ENCODE measurements at regions not wholly inside any gene's neighbourhood (a gene's known extent, or its start where the extent isn't known, plus 50 kb on each side); places are given as distances from the start of the nearest gene placed in this dataset.

DNA sequence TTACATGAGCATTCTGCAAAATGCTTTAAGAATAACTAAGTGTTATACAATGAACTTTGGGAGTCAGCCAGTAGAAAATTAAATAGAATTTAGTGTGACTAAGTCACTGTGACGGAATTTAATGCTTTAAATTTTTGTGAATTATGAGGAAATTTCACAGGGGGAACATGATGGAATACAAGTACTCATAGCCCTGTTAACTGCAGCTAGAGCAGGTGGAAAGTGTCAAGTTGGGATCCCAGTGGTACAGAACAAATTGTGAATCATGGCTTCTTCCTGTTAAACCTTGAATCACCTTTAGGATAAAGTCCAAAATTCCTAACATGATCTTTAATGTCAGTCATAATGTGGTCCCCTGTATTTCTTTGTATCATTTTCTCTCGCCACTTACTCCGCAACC, 212.2 kb upstream of the CENPE start:
- TF ChIP-seq SREBF2 (IDR thresholded peaks at IDR 0.05) (no peak), TP53 (CRISPR knock-in tag; IDR thresholded peaks at IDR 0.05) (no peak), KDM5A (IDR thresholded peaks at IDR 0.05) (no peak), ZSCAN20 (CRISPR knock-in tag; IDR thresholded peaks at IDR 0.05) (no peak), CBX2 (IDR thresholded peaks at IDR 0.05; ENCODE audit: borderline replicate concordance, low read depth) (no peak)
- TF ChIP-seq, protein P1, sequence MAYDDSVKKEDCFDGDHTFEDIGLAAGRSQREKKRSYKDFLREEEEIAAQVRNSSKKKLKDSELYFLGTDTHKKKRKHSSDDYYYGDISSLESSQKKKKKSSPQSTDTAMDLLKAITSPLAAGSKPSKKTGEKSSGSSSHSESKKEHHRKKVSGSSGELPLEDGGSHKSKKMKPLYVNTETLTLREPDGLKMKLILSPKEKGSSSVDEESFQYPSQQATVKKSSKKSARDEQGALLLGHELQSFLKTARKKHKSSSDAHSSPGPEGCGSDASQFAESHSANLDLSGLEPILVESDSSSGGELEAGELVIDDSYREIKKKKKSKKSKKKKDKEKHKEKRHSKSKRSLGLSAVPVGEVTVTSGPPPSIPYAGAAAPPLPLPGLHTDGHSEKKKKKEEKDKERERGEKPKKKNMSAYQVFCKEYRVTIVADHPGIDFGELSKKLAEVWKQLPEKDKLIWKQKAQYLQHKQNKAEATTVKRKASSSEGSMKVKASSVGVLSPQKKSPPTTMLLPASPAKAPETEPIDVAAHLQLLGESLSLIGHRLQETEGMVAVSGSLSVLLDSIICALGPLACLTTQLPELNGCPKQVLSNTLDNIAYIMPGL (CRISPR knock-in tag; IDR thresholded peaks at IDR 0.05; ENCODE audit: borderline replicate concordance), result no peak
- TF ChIP-seq, protein P2, sequence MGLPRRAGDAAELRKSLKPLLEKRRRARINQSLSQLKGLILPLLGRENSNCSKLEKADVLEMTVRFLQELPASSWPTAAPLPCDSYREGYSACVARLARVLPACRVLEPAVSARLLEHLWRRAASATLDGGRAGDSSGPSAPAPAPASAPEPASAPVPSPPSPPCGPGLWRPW (IDR thresholded peaks at IDR 0.05), result no peak
- ATAC-seq (no peak), DNase-seq (ENCODE audit: low read depth in 1 of 2, low spot score in 1 of 2) (no peak), FAIRE-seq (no peak)
- H3K4me1 ChIP-seq, result no peaks in the 10 kb centered on the region
- no peak overlapping the region for H3K4me3 ChIP-seq
- 57% methylated on average over 3 of the region's 3 CpGs for WGBS (ENCODE audit: missing lambda C conversion rate)
- ChIA-PET POLR2A (no interaction called here), CTCF (no interaction called here)
- H3K4me2 ChIP-seq, result no peak overlapping the region
- no peak overlapping the region for H3K27ac ChIP-seq
- H3K9me3 ChIP-seq, result no peaks in the 10 kb centered on the region

DNA sequence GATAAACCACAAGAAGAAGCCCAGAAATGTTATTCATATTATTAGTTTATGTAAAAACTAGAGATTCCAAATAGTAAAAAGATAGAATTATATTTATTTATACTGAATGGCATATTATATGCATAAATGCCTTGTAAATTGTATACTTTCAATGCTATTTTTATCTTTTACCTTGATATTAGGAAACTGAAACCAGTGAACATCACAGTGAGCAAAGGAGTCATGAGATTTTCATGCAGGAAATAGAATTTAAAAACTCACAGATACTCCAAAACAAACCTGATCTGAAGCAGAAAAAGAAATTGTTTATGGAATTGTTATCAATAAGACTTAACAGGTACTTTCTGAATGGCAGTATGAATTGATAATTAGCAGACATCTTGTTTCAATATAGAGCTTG, 207.3 kb upstream of the CENPE start:
- FAIRE-seq, result no peak
- ChIA-PET POLR2A (no interaction called here), CTCF (no interaction called here)
- no peak for DNase-seq (ENCODE audit: low read depth in 1 of 2, low spot score in 1 of 2)
- Histone ChIP-seq H3K4me2 (no peak overlapping the region), H3K9me3 (no peaks in the 10 kb centered on the region), H3K27ac (no peak overlapping the region), H3K4me1 (no peaks in the 10 kb centered on the region), H3K4me3 (no peak overlapping the region)
- no peak for TF ChIP-seq CHD4 (IDR thresholded peaks at IDR 0.05; ENCODE audit: borderline replicate concordance)
- TF ChIP-seq E2F6 (IDR thresholded peaks at IDR 0.05; ENCODE audit: borderline replicate concordance, low read depth), result no peak
- TF ChIP-seq, protein P1 (CRISPR knock-in tag; IDR thresholded peaks at IDR 0.05; ENCODE audit: borderline replicate concordance), result no peak
- no peak for TF ChIP-seq FOSL2 (IDR thresholded peaks at IDR 0.05)
- TF ChIP-seq FOSL2 (CRISPR knock-in tag; IDR thresholded peaks at IDR 0.05), result no peak
- no peak for TF ChIP-seq ZC3H11A (IDR thresholded peaks at IDR 0.05)
- TF ChIP-seq KDM1A (IDR thresholded peaks at IDR 0.05; ENCODE audit: low read depth), result no peak
- TF ChIP-seq EHF (CRISPR knock-in tag; IDR thresholded peaks at IDR 0.05), result no peak
- no peak for TF ChIP-seq PHF8 (IDR thresholded peaks at IDR 0.05; ENCODE audit: borderline replicate concordance, low read depth)
- TF ChIP-seq BHLHE40 (IDR thresholded peaks at IDR 0.05; ENCODE audit: low read depth, low read length), result no peak
- TF ChIP-seq NFE2L2 (conservative IDR thresholded peaks at IDR 0.05; ENCODE audit: low read length), result no peak
- TF ChIP-seq MAX (IDR thresholded peaks at IDR 0.05), result no peak
- no peak for TF ChIP-seq ZSCAN20 (CRISPR knock-in tag; IDR thresholded peaks at IDR 0.05)
- TF ChIP-seq, protein P2 (IDR thresholded peaks at IDR 0.05), result no peak
- no peak for TF ChIP-seq HEYL (CRISPR knock-in tag; IDR thresholded peaks at IDR 0.05)
- TF ChIP-seq JUNB (IDR thresholded peaks at IDR 0.05), result no peak
- TF ChIP-seq, protein P3, sequence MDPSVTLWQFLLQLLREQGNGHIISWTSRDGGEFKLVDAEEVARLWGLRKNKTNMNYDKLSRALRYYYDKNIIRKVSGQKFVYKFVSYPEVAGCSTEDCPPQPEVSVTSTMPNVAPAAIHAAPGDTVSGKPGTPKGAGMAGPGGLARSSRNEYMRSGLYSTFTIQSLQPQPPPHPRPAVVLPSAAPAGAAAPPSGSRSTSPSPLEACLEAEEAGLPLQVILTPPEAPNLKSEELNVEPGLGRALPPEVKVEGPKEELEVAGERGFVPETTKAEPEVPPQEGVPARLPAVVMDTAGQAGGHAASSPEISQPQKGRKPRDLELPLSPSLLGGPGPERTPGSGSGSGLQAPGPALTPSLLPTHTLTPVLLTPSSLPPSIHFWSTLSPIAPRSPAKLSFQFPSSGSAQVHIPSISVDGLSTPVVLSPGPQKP (IDR thresholded peaks at IDR 0.05; ENCODE audit: low read depth, low read length), result no peak
- TF ChIP-seq TFCP2L1 (CRISPR knock-in tag; IDR thresholded peaks at IDR 0.05), result no peak
- TF ChIP-seq, protein P4, sequence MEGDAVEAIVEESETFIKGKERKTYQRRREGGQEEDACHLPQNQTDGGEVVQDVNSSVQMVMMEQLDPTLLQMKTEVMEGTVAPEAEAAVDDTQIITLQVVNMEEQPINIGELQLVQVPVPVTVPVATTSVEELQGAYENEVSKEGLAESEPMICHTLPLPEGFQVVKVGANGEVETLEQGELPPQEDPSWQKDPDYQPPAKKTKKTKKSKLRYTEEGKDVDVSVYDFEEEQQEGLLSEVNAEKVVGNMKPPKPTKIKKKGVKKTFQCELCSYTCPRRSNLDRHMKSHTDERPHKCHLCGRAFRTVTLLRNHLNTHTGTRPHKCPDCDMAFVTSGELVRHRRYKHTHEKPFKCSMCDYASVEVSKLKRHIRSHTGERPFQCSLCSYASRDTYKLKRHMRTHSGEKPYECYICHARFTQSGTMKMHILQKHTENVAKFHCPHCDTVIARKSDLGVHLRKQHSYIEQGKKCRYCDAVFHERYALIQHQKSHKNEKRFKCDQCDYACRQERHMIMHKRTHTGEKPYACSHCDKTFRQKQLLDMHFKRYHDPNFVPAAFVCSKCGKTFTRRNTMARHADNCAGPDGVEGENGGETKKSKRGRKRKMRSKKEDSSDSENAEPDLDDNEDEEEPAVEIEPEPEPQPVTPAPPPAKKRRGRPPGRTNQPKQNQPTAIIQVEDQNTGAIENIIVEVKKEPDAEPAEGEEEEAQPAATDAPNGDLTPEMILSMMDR (IDR thresholded peaks at IDR 0.05), result no peak
- ATAC-seq, result no peak
